Mesendoderm (in vitro differentiated cells): ENCODE measurements at regions not wholly inside any gene's neighbourhood (a gene's known extent, or its start where the extent isn't known, plus 50 kb on each side); places are given as distances from the start of the nearest gene placed in this dataset.

Source experiments
- DNase-seq: peaks from one replicate; pipeline ENCODE4 v3.0.0; 2013
- H2AK5ac ChIP-seq: 2 replicates; pipeline ENCODE4 v1.6.1; 2013; ENCODE audit warnings: low read length, inconsistent platforms
- H2BK120ac ChIP-seq: 2 replicates; pipeline ENCODE4 v1.6.1; 2013; ENCODE audit warnings: low read depth, mild to moderate bottlenecking, low read length, moderate library complexity, mixed read lengths
- H2BK15ac ChIP-seq: replicated peaks from 2 replicates; pipeline ENCODE4 v1.6.1; 2013; ENCODE audit warnings: low read depth, mild to moderate bottlenecking, moderate library complexity
- H2BK5ac ChIP-seq: 2 replicates; pipeline ENCODE4 v1.6.1; 2013; ENCODE audit warnings: low read length, inconsistent platforms
- H3K18ac ChIP-seq: 2 replicates; pipeline ENCODE4 v1.6.1; 2013; ENCODE audit warnings: mild to moderate bottlenecking, low read length, mixed read lengths
- H3K23ac ChIP-seq: one replicate; pipeline ENCODE4 v1.6.1; 2013; ENCODE audit warnings: low read length
- H3K27ac ChIP-seq: 2 replicates; pipeline ENCODE4 v1.5.1; 2013; ENCODE audit warnings: low read depth, mild to moderate bottlenecking, inconsistent platforms, low read length, moderate library complexity
- H3K27me3 ChIP-seq: 2 replicates; pipeline ENCODE4 v1.6.1; 2013; ENCODE audit warnings: low read length, control low read depth, mild to moderate bottlenecking, inconsistent platforms; ENCODE audit not compliant: insufficient read depth, poor library complexity
- H3K36me3 ChIP-seq: 2 replicates; pipeline ENCODE4 v1.6.1; 2013; ENCODE audit warnings: low read length, inconsistent platforms; ENCODE audit not compliant: control insufficient read depth, insufficient read depth
- H3K4ac ChIP-seq: one replicate; pipeline ENCODE4 v1.6.1; 2013; ENCODE audit warnings: low read depth, mild to moderate bottlenecking, low read length, moderate library complexity
- H3K4me1 ChIP-seq: 2 replicates; pipeline ENCODE4 v1.6.1; 2013; ENCODE audit warnings: low read depth, low read length, inconsistent platforms; ENCODE audit not compliant: control insufficient read depth
- H3K4me2 ChIP-seq: 2 replicates; pipeline ENCODE4 v1.6.1; 2013; ENCODE audit warnings: low read length
- H3K4me3 ChIP-seq: 2 replicates; pipeline ENCODE4 v1.5.1; 2013; ENCODE audit warnings: mild to moderate bottlenecking, low read length
- H3K56ac ChIP-seq: one replicate; pipeline ENCODE4 v1.6.1; 2013; ENCODE audit warnings: low read length
- H3K79me1 ChIP-seq: 2 replicates; pipeline ENCODE4 v1.6.1; 2013; ENCODE audit warnings: low read length, inconsistent platforms
- H3K79me2 ChIP-seq: 2 replicates; pipeline ENCODE4 v1.6.1; 2013; ENCODE audit warnings: mild to moderate bottlenecking, low read length; ENCODE audit not compliant: control insufficient read depth, insufficient read depth
- H3K9ac ChIP-seq: 2 replicates; pipeline ENCODE4 v1.6.1; 2013; ENCODE audit warnings: low read length, inconsistent platforms
- H4K5ac ChIP-seq: one replicate; pipeline ENCODE4 v1.6.1; 2013; ENCODE audit warnings: low read length
- H4K8ac ChIP-seq: one replicate; pipeline ENCODE4 v1.6.1; 2013; ENCODE audit warnings: low read depth, mild to moderate bottlenecking, control low read depth, low read length, moderate library complexity
- WGBS: extraction: QIAGEN DNeasy Blood & Tissue Kit; methylation state at CpG from one replicate; pipeline ENCODE4 v1.1.7; 2013; ENCODE audit warnings: low lambda C conversion rate, missing lambda C conversion rate; ENCODE audit not compliant: insufficient coverage; ENCODE audit errors: extremely low coverage; 5-methylcytosine and 5-hydroxymethylcytosine counted together

- WGBS: no CpG with 5 or more reads among the region's 7 CpGs
Observed at GRCh38 chr4:33924239-33924638, 2320.1 kb downstream of the ARAP2 start.

GRCh38 chr4:33924811-33925210 is 2319.5 kb downstream of the ARAP2 start:
- Histone ChIP-seq H2AK5ac (no peak overlapping the region), H2BK5ac (no peak overlapping the region), H3K79me1 (no peaks in the 10 kb centered on the region), H3K4ac (no peak overlapping the region), H3K9ac (no peak overlapping the region), H3K18ac (no peak overlapping the region), H4K5ac (no peak overlapping the region), H2BK15ac (no peak overlapping the region), H3K79me2 (no peaks in the 10 kb centered on the region), H3K27ac (no peak overlapping the region), H3K4me3 (no peak overlapping the region), H3K36me3 (no peaks in the 10 kb centered on the region), H3K23ac (no peak overlapping the region), H3K4me1 (no peaks in the 10 kb centered on the region), H2BK120ac (no peak overlapping the region), H3K4me2 (no peak overlapping the region), H3K56ac (no peak overlapping the region), H4K8ac (no peak overlapping the region), H3K27me3 (no peaks in the 10 kb centered on the region)
- WGBS: no CpG with 5 or more reads among the region's 1 CpG
- DNase-seq: no peak

More at GRCh38 chr4:33924239-33924638, 2320.1 kb downstream of the ARAP2 start:
- H3K27ac ChIP-seq: no peak overlapping the region
- H3K27me3 ChIP-seq: no peaks in the 10 kb centered on the region
- H2BK15ac ChIP-seq: no peak overlapping the region
- no peak overlapping the region for H3K4me3 ChIP-seq
- no peak overlapping the region for H3K56ac ChIP-seq
- H2BK5ac ChIP-seq: no peak overlapping the region
- no peak overlapping the region for H2BK120ac ChIP-seq
- H3K9ac ChIP-seq: no peak overlapping the region
- no peaks in the 10 kb centered on the region for H3K79me1 ChIP-seq
- DNase-seq: peak; percentile 87
- no peak overlapping the region for H3K4ac ChIP-seq
- no peak overlapping the region for H3K4me2 ChIP-seq
- H3K36me3 ChIP-seq: no peaks in the 10 kb centered on the region
- H4K5ac ChIP-seq: no peak overlapping the region
- no peak overlapping the region for H3K23ac ChIP-seq
- H3K18ac ChIP-seq: no peak overlapping the region
- no peaks in the 10 kb centered on the region for H3K4me1 ChIP-seq
- no peak overlapping the region for H2AK5ac ChIP-seq
- H3K79me2 ChIP-seq: no peaks in the 10 kb centered on the region
- H4K8ac ChIP-seq: no peak overlapping the region

- Histone ChIP-seq H3K27me3 (no peaks in the 10 kb centered on the region), H3K36me3 (no peaks in the 10 kb centered on the region), H4K5ac (no peak overlapping the region), H3K9ac (no peak overlapping the region), H3K4me2 (no peak overlapping the region), H4K8ac (no peak overlapping the region), H3K4me1 (no peaks in the 10 kb centered on the region), H2BK120ac (no peak overlapping the region), H2AK5ac (no peak overlapping the region), H3K79me1 (no peaks in the 10 kb centered on the region), H3K56ac (no peak overlapping the region), H3K4ac (no peak overlapping the region), H3K27ac (no peak overlapping the region), H3K4me3 (no peak overlapping the region), H3K79me2 (no peaks in the 10 kb centered on the region), H3K18ac (no peak overlapping the region), H2BK5ac (no peak overlapping the region), H3K23ac (no peak overlapping the region), H2BK15ac (no peak overlapping the region)
- no CpG with 5 or more reads among the region's 1 CpG for WGBS
- no peak for DNase-seq
Observed at GRCh38 chr4:33930497-33930896, 2313.8 kb downstream of the ARAP2 start.

- Histone ChIP-seq H3K56ac (no peak overlapping the region), H3K27ac (no peak overlapping the region), H3K23ac (no peak overlapping the region), H3K36me3 (no peaks in the 10 kb centered on the region), H4K8ac (no peak overlapping the region), H2BK5ac (no peak overlapping the region), H2AK5ac (no peak overlapping the region), H3K4me2 (no peak overlapping the region), H2BK15ac (no peak overlapping the region), H3K9ac (no peak overlapping the region), H3K4me1 (no peaks in the 10 kb centered on the region), H3K79me2 (no peaks in the 10 kb centered on the region), H4K5ac (no peak overlapping the region), H3K27me3 (no peaks in the 10 kb centered on the region), H2BK120ac (no peak overlapping the region), H3K4me3 (no peak overlapping the region), H3K18ac (no peak overlapping the region), H3K79me1 (no peaks in the 10 kb centered on the region), H3K4ac (no peak overlapping the region)
- DNase-seq: no peak
- WGBS: no CpG with 5 or more reads among the region's 2 CpGs
Observed at GRCh38 chr4:33931026-33931425, 2313.3 kb downstream of the ARAP2 start.

- Histone ChIP-seq H2AK5ac (no peak overlapping the region), H2BK15ac (no peak overlapping the region), H3K27me3 (no peaks in the 10 kb centered on the region), H3K4me2 (no peak overlapping the region), H4K8ac (no peak overlapping the region), H3K18ac (no peak overlapping the region), H3K56ac (no peak overlapping the region), H2BK5ac (no peak overlapping the region), H3K9ac (no peak overlapping the region), H2BK120ac (no peak overlapping the region), H3K79me2 (no peaks in the 10 kb centered on the region), H3K36me3 (no peaks in the 10 kb centered on the region), H3K4me1 (no peaks in the 10 kb centered on the region), H3K4me3 (no peak overlapping the region), H3K4ac (no peak overlapping the region), H4K5ac (no peak overlapping the region), H3K23ac (no peak overlapping the region), H3K79me1 (no peaks in the 10 kb centered on the region), H3K27ac (no peak overlapping the region)
- no peak for DNase-seq
Observed at GRCh38 chr4:33940281-33940680, 2304.0 kb downstream of the ARAP2 start.

- no peak overlapping the region for H3K18ac ChIP-seq
- H3K79me1 ChIP-seq: no peaks in the 10 kb centered on the region
- no peak overlapping the region for H3K56ac ChIP-seq
- no CpG with 5 or more reads among the region's 1 CpG for WGBS
- H3K27me3 ChIP-seq: no peaks in the 10 kb centered on the region
- H4K8ac ChIP-seq: no peak overlapping the region
- H4K5ac ChIP-seq: no peak overlapping the region
- H2BK15ac ChIP-seq: no peak overlapping the region
- no peak overlapping the region for H2BK5ac ChIP-seq
- DNase-seq: no peak
- H3K23ac ChIP-seq: no peak overlapping the region
- no peak overlapping the region for H2BK120ac ChIP-seq
- no peaks in the 10 kb centered on the region for H3K4me1 ChIP-seq
- no peak overlapping the region for H3K4me3 ChIP-seq
- H3K79me2 ChIP-seq: no peaks in the 10 kb centered on the region
- no peak overlapping the region for H3K4me2 ChIP-seq
- no peak overlapping the region for H3K9ac ChIP-seq
- no peaks in the 10 kb centered on the region for H3K36me3 ChIP-seq
- no peak overlapping the region for H3K27ac ChIP-seq
- no peak overlapping the region for H3K4ac ChIP-seq
- H2AK5ac ChIP-seq: no peak overlapping the region
Observed at GRCh38 chr4:33941854-33942253, 2302.5 kb downstream of the ARAP2 start.
